ENCODE measurements at regions not wholly inside any gene's neighbourhood (a gene's known extent, or its start where the extent isn't known, plus 50 kb on each side); places are given as distances from the start of the nearest gene placed in this dataset.

- WGBS (ENCODE audit: extremely low coverage, insufficient read length, low lambda C conversion rate) = no CpG with 5 or more reads among the region's 2 CpGs
- Histone ChIP-seq H3K79me1 (ENCODE audit: insufficient read depth, low read depth, low read length, poor library complexity, severe bottlenecking) (no peaks in the 10 kb centered on the region), H3K23ac (ENCODE audit: insufficient read length, low read depth, low read length) (no peak overlapping the region), H4K91ac (ENCODE audit: insufficient read length, low read depth, low read length) (no peak overlapping the region), H3K23me2 (ENCODE audit: insufficient read length, low read depth, low read length, poor library complexity, severe bottlenecking) (no peaks in the 10 kb centered on the region), H2AK5ac (ENCODE audit: insufficient read length, low read length) (no peak overlapping the region), H4K20me1 (ENCODE audit: control insufficient read depth, insufficient read depth, insufficient read length) (no peaks in the 10 kb centered on the region), H2BK5ac (ENCODE audit: insufficient read length, low read length) (no peak overlapping the region), H3K4me2 (ENCODE audit: insufficient read depth, insufficient read length, low read length) (peak overlapping the region; percentile 4), H2BK15ac (ENCODE audit: low read depth, low read length) (no peak overlapping the region), H3K9ac (ENCODE audit: extremely low read depth, insufficient read length, low read length) (no peak overlapping the region), H3K79me2 (ENCODE audit: insufficient read depth, low read length) (no peaks in the 10 kb centered on the region), H2BK12ac (ENCODE audit: insufficient read length, low read depth, low read length) (no peak overlapping the region), H3K27me3 (ENCODE audit: insufficient read depth, low read length) (no peaks in the 10 kb centered on the region), H3T11ph (ENCODE audit: low read length) (no peak overlapping the region), H3K27ac (ENCODE audit: insufficient read length, low read depth, low read length) (no peak overlapping the region), H3K14ac (ENCODE audit: insufficient read depth, low read length) (no peak overlapping the region; the same call in 1 of the 2 replicates), H3K4ac (ENCODE audit: low read depth, low read length) (no peak overlapping the region), H3K18ac (ENCODE audit: insufficient read length, low read depth, low read length) (no peak overlapping the region), H4K8ac (replicated peaks; ENCODE audit: insufficient read length, low read depth, low read length) (no peak overlapping the region), H2BK20ac (ENCODE audit: low read depth, low read length, poor library complexity, severe bottlenecking) (no peak overlapping the region), H3K9me3 (ENCODE audit: control insufficient read depth, low read depth, low read length) (no peaks in the 10 kb centered on the region), H4K5ac (ENCODE audit: insufficient read length, low read depth, low read length) (no peak overlapping the region), H2AFZ (ENCODE audit: low read length) (no peak overlapping the region), H3K56ac (ENCODE audit: insufficient read length, low read depth, low read length) (no peak overlapping the region), H3K4me1 (ENCODE audit: insufficient read depth, low read length) (no peaks in the 10 kb centered on the region; the same call in 1 of the 2 replicates), H2BK120ac (ENCODE audit: low read depth, low read length, poor library complexity, severe bottlenecking) (no peak overlapping the region)
- Mint-ChIP-seq H3K9me3 (peaks cover 34 to 40% of the 10 kb centered on the region in 2 experiments), H3K4me1 (peaks cover 22 to 33% of the 10 kb centered on the region in 2 experiments), H3K27ac (0 out of 7 replicates have a peak overlapping the region, but pooled peaks of 1 of the 3 experiments have one; percentile 47), H3K4me3 (no peak overlapping the region), H3K36me3 (ENCODE audit: insufficient read depth in 1 of 3, low read depth in 3 of 3) (peaks cover 18 to 47% (median 18%) of the 10 kb centered on the region in 3 experiments), H3K27me3 (ENCODE audit: low read depth) (no peaks in the 10 kb centered on the region)
- DNase-seq = no peak
- TF ChIP-seq CTCF (conservative IDR thresholded peaks at IDR 0.05) = no peak
Measured at GRCh38 chr5:67752357-67752708, 463.2 kb upstream of the PIK3R1 start.
